IMR-90 (cell line): ENCODE measurements at regions not wholly inside any gene's neighbourhood (a gene's known extent, or its start where the extent isn't known, plus 50 kb on each side); places are given as distances from the start of the nearest gene placed in this dataset.

Experiments
- ATAC-seq: fragments of 200-7000 bp; cut with Tn5 transposase; 2 replicates; pipeline ENCODE4 v1.9.1; 2020; ENCODE audit warnings: low read depth, mild to moderate bottlenecking, moderate library complexity
- BruUV-seq: library from RNA; stranded (reverse); fragments of 400-500 nt; replicated peaks from 2 replicates; lab custom pipeline; 2021; lab: Mats Ljungman, UMichigan
- CTCF ChIA-PET: fragments of 300-600 bp; formaldehyde crosslinking; extraction: SDS; loops from one replicate; lab custom pipeline; 2021; ENCODE audit warnings: antibody characterized with exemption; lab: Yijun Ruan, JAX
- POLR2A ChIA-PET: fragments of 300-600 bp; sonication (Branson Sonifier 250); formaldehyde crosslinking; loops from one replicate; lab custom pipeline; 2022; ENCODE audit warnings: antibody characterized with exemption; ENCODE audit not compliant: unreplicated experiment; lab: Charles Lee
- DNase-seq: peaks from one replicate; pipeline ENCODE4 v3.0.0; 2013
- H2AFZ ChIP-seq: replicated peaks from 2 replicates; pipeline ENCODE3; 2013; ENCODE audit warnings: low read length, mild to moderate bottlenecking; ENCODE audit not compliant: poor library complexity
- H2AK5ac ChIP-seq: 2 replicates; pipeline ENCODE4 v1.6.1; 2013; ENCODE audit warnings: low read depth, low read length, inconsistent platforms
- H2AK9ac ChIP-seq: replicated peaks from 2 replicates; pipeline ENCODE3; 2013; ENCODE audit warnings: mild to moderate bottlenecking, low read depth, low read length, moderate library complexity; ENCODE audit not compliant: poor library complexity
- H2BK120ac ChIP-seq: 2 replicates; pipeline ENCODE4 v1.6.1; 2013; ENCODE audit warnings: low read depth, low read length, inconsistent platforms
- H2BK15ac ChIP-seq: 3 replicates; pipeline ENCODE4 v1.6.1; 2013; ENCODE audit warnings: low read depth, low read length, inconsistent platforms
- H2BK20ac ChIP-seq: 2 replicates; pipeline ENCODE4 v1.6.1; 2013; ENCODE audit warnings: low read depth, mild to moderate bottlenecking, inconsistent platforms, low read length, moderate library complexity
- H2BK5ac ChIP-seq: 2 replicates; pipeline ENCODE4 v1.6.1; 2013; ENCODE audit warnings: mild to moderate bottlenecking, low read depth, low read length, inconsistent platforms; ENCODE audit not compliant: poor library complexity, severe bottlenecking
- H3K14ac ChIP-seq: replicated peaks from 2 replicates; pipeline ENCODE4 v1.6.1; 2013; ENCODE audit warnings: low read depth, low read length, inconsistent platforms
- H3K18ac ChIP-seq: 2 replicates; pipeline ENCODE4 v1.6.1; 2013; ENCODE audit warnings: low read depth, low read length, control low read depth
- H3K23ac ChIP-seq: 2 replicates; pipeline ENCODE4 v1.6.1; 2013; ENCODE audit warnings: low read depth, low read length, inconsistent platforms
- H3K27ac ChIP-seq: 2 replicates; pipeline ENCODE4 v1.5.1; 2013; ENCODE audit warnings: mild to moderate bottlenecking, control low read depth, low read length; ENCODE audit not compliant: insufficient read depth
- H3K27me3 ChIP-seq: 2 replicates; pipeline ENCODE4 v1.6.1; 2013; ENCODE audit warnings: low read length; ENCODE audit not compliant: control insufficient read depth, insufficient read depth
- H3K36me3 ChIP-seq: 2 replicates; pipeline ENCODE4 v1.6.1; 2013; ENCODE audit warnings: low read length, mixed read lengths; ENCODE audit not compliant: control insufficient read depth, insufficient read depth
- H3K4ac ChIP-seq: 2 replicates; pipeline ENCODE4 v1.6.1; 2013; ENCODE audit warnings: low read depth, low read length, inconsistent platforms
- H3K4me1 ChIP-seq: 2 replicates; pipeline ENCODE4 v1.6.1; 2013; ENCODE audit warnings: low read length, mixed read lengths; ENCODE audit not compliant: control insufficient read depth, insufficient read depth
- H3K4me2 ChIP-seq: 2 replicates; pipeline ENCODE4 v1.6.1; 2013; ENCODE audit warnings: low read depth, mild to moderate bottlenecking, control low read depth, low read length, moderate library complexity
- H3K4me3 ChIP-seq: 2 replicates; pipeline ENCODE4 v1.5.1; 2013; ENCODE audit warnings: low read depth, mild to moderate bottlenecking, control low read depth, low read length, moderate library complexity; ENCODE audit not compliant: insufficient read depth
- H3K56ac ChIP-seq: 2 replicates; pipeline ENCODE4 v1.6.1; 2013; ENCODE audit warnings: low read length, inconsistent platforms; ENCODE audit not compliant: insufficient read depth; ENCODE audit errors: extremely low read depth
- H3K79me1 ChIP-seq, 2 experiments: 2 replicates each; pipeline ENCODE4 v1.6.1; 2013; ENCODE audit warnings: low read length in 2 of 2, inconsistent platforms in 1 of 2, low read depth in 1 of 2
- H3K9ac ChIP-seq: 2 replicates; pipeline ENCODE4 v1.6.1; 2013; ENCODE audit warnings: low read depth, low read length, control low read depth
- H3K9me1 ChIP-seq: 2 replicates; pipeline ENCODE4 v1.6.1; 2013; ENCODE audit warnings: low read length, inconsistent platforms; ENCODE audit not compliant: insufficient read depth
- H3K9me3 ChIP-seq: 2 replicates; pipeline ENCODE4 v1.6.1; 2013; ENCODE audit warnings: low read length; ENCODE audit not compliant: control insufficient read depth, insufficient read depth
- H4K20me1 ChIP-seq: 2 replicates; pipeline ENCODE4 v1.6.1; 2013; ENCODE audit warnings: low read length, inconsistent platforms; ENCODE audit not compliant: insufficient read depth
- H4K5ac ChIP-seq: 2 replicates; pipeline ENCODE4 v1.6.1; 2013; ENCODE audit warnings: mild to moderate bottlenecking, low read depth, low read length, control low read depth
- H4K8ac ChIP-seq, 2 experiments: 2 replicates each; pipeline ENCODE4 v1.6.1; 2013; ENCODE audit warnings: low read depth in 2 of 2, low read length in 2 of 2, control low read depth in 1 of 2, inconsistent platforms in 1 of 2
- H4K91ac ChIP-seq: 2 replicates; pipeline ENCODE4 v1.6.1; 2013; ENCODE audit warnings: low read depth, low read length, inconsistent platforms; ENCODE audit not compliant: insufficient read depth
- BHLHE40 ChIP-seq: fragments of 150-350 bp; IDR thresholded peaks from 2 replicates; pipeline ENCODE4 v1.6.1; 2016; ENCODE audit warnings: mild to moderate bottlenecking, low read depth, low read length
- CEBPB ChIP-seq: IDR thresholded peaks from 2 replicates; pipeline ENCODE4 v1.6.1; 2012; ENCODE audit warnings: low read depth, low read length, improper control_type of control experiment
- CHD1 ChIP-seq: IDR thresholded peaks from 2 replicates; pipeline ENCODE4 v1.6.1; 2012; ENCODE audit warnings: low read depth, low read length, improper control_type of control experiment
- CTCF ChIP-seq: conservative IDR thresholded peaks from 2 replicates; pipeline ENCODE4 v1.5.1; 2012; ENCODE audit warnings: mild to moderate bottlenecking, low read depth, low read length, improper control_type of control experiment
- FOS ChIP-seq: fragments of 150-350 bp; IDR thresholded peaks from 2 replicates; pipeline ENCODE4 v1.6.1; 2016; ENCODE audit warnings: low read depth, low read length
- MAFK ChIP-seq: IDR thresholded peaks from 2 replicates; pipeline ENCODE4 v1.6.1; 2012; ENCODE audit warnings: low read depth, low read length, improper control_type of control experiment
- MAZ ChIP-seq: IDR thresholded peaks from 2 replicates; pipeline ENCODE4 v1.6.1; 2012; ENCODE audit warnings: low read depth, mild to moderate bottlenecking, low read length, improper control_type of control experiment, moderate library complexity, borderline replicate concordance
- MXI1 ChIP-seq: IDR thresholded peaks from 2 replicates; pipeline ENCODE4 v1.6.1; 2012; ENCODE audit warnings: low read depth, mild to moderate bottlenecking, low read length, moderate library complexity, borderline replicate concordance
- NFE2L2 ChIP-seq: fragments of 150-350 bp; IDR thresholded peaks from 2 replicates; pipeline ENCODE4 v1.6.1; 2016; ENCODE audit warnings: low read depth, mild to moderate bottlenecking, low read length
- POLR2A ChIP-seq: IDR thresholded peaks from 2 replicates; pipeline ENCODE4 v1.6.1; 2012; ENCODE audit warnings: mild to moderate bottlenecking, low read depth, low read length
- RAD21 ChIP-seq: IDR thresholded peaks from 2 replicates; pipeline ENCODE4 v1.6.1; 2012; ENCODE audit warnings: low read length, improper control_type of control experiment
- RCOR1 ChIP-seq: IDR thresholded peaks from 2 replicates; pipeline ENCODE4 v1.6.1; 2012; ENCODE audit warnings: mild to moderate bottlenecking, low read length, improper control_type of control experiment; ENCODE audit not compliant: insufficient replicate concordance
- RFX5 ChIP-seq: IDR thresholded peaks from 2 replicates; pipeline ENCODE4 v1.8.0; 2012; ENCODE audit warnings: low read depth, mild to moderate bottlenecking, low read length, moderate library complexity
- SMC3 ChIP-seq: fragments of 150-350 bp; IDR thresholded peaks from 2 replicates; pipeline ENCODE4 v1.6.1; 2016; ENCODE audit warnings: low read depth, mild to moderate bottlenecking, antibody characterized with exemption, low read length, moderate library complexity
- USF2 ChIP-seq: fragments of 150-350 bp; IDR thresholded peaks from 2 replicates; pipeline ENCODE4 v1.6.1; 2017; ENCODE audit warnings: mild to moderate bottlenecking, antibody characterized with exemption, low read length, low read depth
- WGBS, 2 experiments: methylation state at CpG; one replicate each; pipeline versions ENCODE4 v1.1.5 to v1.1.7; 2013; ENCODE audit warnings: missing lambda C conversion rate in 2 of 2; ENCODE audit not compliant: insufficient read length in 1 of 2; ENCODE audit errors: extremely low coverage in 2 of 2; 5-methylcytosine and 5-hydroxymethylcytosine counted together
- dilution Hi-C: fragments of 300-500 bp; cut with HindIII; formaldehyde crosslinking; loops from one replicate; pipeline ENCODE4 v1.14.3; 2018; ENCODE audit warnings: low sequenced_read_pairs; ENCODE audit not compliant: unreplicated experiment
- in situ Hi-C: fragments of 300-500 bp; cut with MboI; formaldehyde crosslinking; loops from 3 replicates; pipeline ENCODE4 v1.14.3; 2019; ENCODE audit warnings: low sequenced_read_pairs, inconsistent platforms, mixed read lengths
- intact Hi-C: fragments of 100-400 bp; cut with micrococcal nuclease; formaldehyde crosslinking; loops from 2 replicates; pipeline ENCODE4 v1.10.0; 2022
- TF ChIP-seq, protein P1 (sequence below): fragments of 150-350 bp; IDR thresholded peaks from 2 replicates; pipeline ENCODE4 v1.6.1; 2016; ENCODE audit warnings: low read depth, mild to moderate bottlenecking, low read length, moderate library complexity, borderline replicate concordance

DNA sequence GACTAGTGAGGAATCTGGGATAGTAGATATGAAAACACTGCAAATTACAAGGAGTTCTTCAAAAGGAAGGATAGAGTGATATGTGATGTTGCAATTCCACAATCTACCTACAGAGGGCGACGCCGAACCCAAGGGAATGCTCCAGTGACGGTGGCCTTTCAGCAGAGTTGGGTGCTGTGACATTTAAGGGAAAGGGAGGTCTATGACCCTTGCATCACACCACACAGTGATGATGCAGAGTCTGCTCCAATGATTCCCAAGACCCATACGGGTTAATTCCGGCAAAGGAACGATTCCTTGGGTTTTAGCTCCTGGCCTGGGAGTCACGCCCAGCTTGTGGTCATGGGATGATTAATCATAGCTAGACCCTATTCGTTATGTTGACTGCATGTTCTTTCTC lies 123.0 kb upstream of the IGSF21 start:
- Histone ChIP-seq H3K9me1 (no peaks in the 10 kb centered on the region), H3K79me1 (no peaks in the 10 kb centered on the region), H2AFZ (peak overlapping the region; percentile 3), H2BK120ac (no peak overlapping the region), H3K4me3 (no peak overlapping the region), H2BK5ac (no peak overlapping the region), H3K14ac (no peak overlapping the region), H4K91ac (no peak overlapping the region), H3K4me2 (no peak overlapping the region), H3K9me3 (no peaks in the 10 kb centered on the region; the same call in 1 of the 2 replicates), H2AK9ac (no peak overlapping the region), H3K4me1 (no peaks in the 10 kb centered on the region), H4K8ac (no peak overlapping the region), H2BK20ac (no peak overlapping the region), H4K5ac (no peak overlapping the region), H2BK15ac (no peak overlapping the region), H3K4ac (no peak overlapping the region), H4K20me1 (no peaks in the 10 kb centered on the region), H2AK5ac (no peak overlapping the region), H3K27ac (no peak overlapping the region), H3K9ac (no peak overlapping the region), H3K27me3 (no peaks in the 10 kb centered on the region), H3K36me3 (no peaks in the 10 kb centered on the region), H3K56ac (no peak overlapping the region), H3K18ac (no peak overlapping the region), H3K23ac (no peak overlapping the region)
- no peak for ATAC-seq
- WGBS, 2 experiments = no CpG with 5 or more reads among the region's 9 CpGs
- CTCF ChIA-PET = no interaction called here
- POLR2A ChIA-PET = no interaction called here
- no TSS peak for BruUV-seq
- no peak for TF ChIP-seq BHLHE40
- TF ChIP-seq RCOR1 = no peak
- TF ChIP-seq NFE2L2 = no peak
- no peak for TF ChIP-seq FOS
- no peak for TF ChIP-seq MAZ
- TF ChIP-seq CEBPB = peak; percentile 31; the same call in 1 of the 2 replicates
- TF ChIP-seq, protein P1, sequence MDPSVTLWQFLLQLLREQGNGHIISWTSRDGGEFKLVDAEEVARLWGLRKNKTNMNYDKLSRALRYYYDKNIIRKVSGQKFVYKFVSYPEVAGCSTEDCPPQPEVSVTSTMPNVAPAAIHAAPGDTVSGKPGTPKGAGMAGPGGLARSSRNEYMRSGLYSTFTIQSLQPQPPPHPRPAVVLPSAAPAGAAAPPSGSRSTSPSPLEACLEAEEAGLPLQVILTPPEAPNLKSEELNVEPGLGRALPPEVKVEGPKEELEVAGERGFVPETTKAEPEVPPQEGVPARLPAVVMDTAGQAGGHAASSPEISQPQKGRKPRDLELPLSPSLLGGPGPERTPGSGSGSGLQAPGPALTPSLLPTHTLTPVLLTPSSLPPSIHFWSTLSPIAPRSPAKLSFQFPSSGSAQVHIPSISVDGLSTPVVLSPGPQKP = no peak
- TF ChIP-seq RFX5 = no peak
- no peak for TF ChIP-seq MAFK
- TF ChIP-seq MXI1 = no peak
- peak; percentile 11; the same call in 1 of the 2 replicates for TF ChIP-seq RAD21
- 0 out of 2 replicates have a peak, but pooled peaks have one; percentile 5 for TF ChIP-seq SMC3
- peak; percentile 17; the same call in 1 of the 2 replicates for TF ChIP-seq CTCF
- TF ChIP-seq USF2 = no peak
- no peak for TF ChIP-seq CHD1
- no peak for TF ChIP-seq POLR2A
- no peak for DNase-seq
- in situ Hi-C loops = no loop called here
- dilution Hi-C loops = no loop called here
- intact Hi-C loops = no loop called here
